T-helper 1 cell treated with Interleukin-12 subunit alpha and Interleukin-12 subunit beta and Interleukin-4 antibody, amounts not matched to agents 30 μg/mL and 1 μg/mL, for 36 hours (primary cell): ENCODE measurements at regions not wholly inside any gene's neighbourhood (a gene's known extent, or its start where the extent isn't known, plus 50 kb on each side); places are given as distances from the start of the nearest gene placed in this dataset.
"Not testable (repeated sequence)": the region's sequence is repeated elsewhere in the genome, so short reads cannot be mapped to it uniquely, and the experiment has no call there.

ENCODE experiments used
- H3K27ac Mint-ChIP-seq: one replicate; pipeline ENCODE4 v1.8.0; 2021; ENCODE audit warnings: mild to moderate bottlenecking, mixed read lengths
- H3K27me3 Mint-ChIP-seq: one replicate; pipeline ENCODE4 v1.8.0; 2021; ENCODE audit warnings: low read depth, mixed read lengths
- H3K36me3 Mint-ChIP-seq: one replicate; pipeline ENCODE4 v1.8.0; 2021; ENCODE audit warnings: low read depth, mixed read lengths
- H3K4me1 Mint-ChIP-seq: one replicate; pipeline ENCODE4 v1.8.0; 2021; ENCODE audit warnings: low read depth, mixed read lengths
- H3K4me3 Mint-ChIP-seq: one replicate; pipeline ENCODE4 v1.8.0; 2021; ENCODE audit warnings: mild to moderate bottlenecking, moderate library complexity, mixed read lengths
- H3K9me3 Mint-ChIP-seq: one replicate; pipeline ENCODE4 v1.8.0; 2021; ENCODE audit warnings: mixed read lengths

- H3K4me3 Mint-ChIP-seq = no peak overlapping the region
- no peak overlapping the region for H3K27ac Mint-ChIP-seq
These were observed 285.2 kb downstream of the MIAT start for GRCh38 chr22:26942637-26942957.

GRCh38 chr22:26945565-26945964, 288.2 kb downstream of the MIAT start:
- Mint-ChIP-seq H3K4me3 (no peak overlapping the region), H3K4me1 (no peaks in the 10 kb centered on the region), H3K9me3 (no peaks in the 10 kb centered on the region), H3K27me3 (peaks cover 2% of the 10 kb centered on the region), H3K27ac (no peak overlapping the region), H3K36me3 (no peaks in the 10 kb centered on the region)

More at GRCh38 chr22:26942637-26942957, 285.2 kb downstream of the MIAT start:
- no peaks in the 10 kb centered on the region for H3K4me1 Mint-ChIP-seq
- H3K27me3 Mint-ChIP-seq = no peaks in the 10 kb centered on the region
- peaks cover 3% of the 10 kb centered on the region for H3K9me3 Mint-ChIP-seq
- no peaks in the 10 kb centered on the region for H3K36me3 Mint-ChIP-seq

GRCh38 chr22:26949193-26949592, 291.8 kb downstream of the MIAT start:
- Mint-ChIP-seq H3K27me3 (peaks cover 35% of the 10 kb centered on the region), H3K4me1 (no peaks in the 10 kb centered on the region), H3K27ac (no peak overlapping the region), H3K4me3 (no peak overlapping the region), H3K9me3 (no peaks in the 10 kb centered on the region), H3K36me3 (no peaks in the 10 kb centered on the region)

- H3K27ac Mint-ChIP-seq, H3K9me3 Mint-ChIP-seq, H3K36me3 Mint-ChIP-seq, H3K4me1 Mint-ChIP-seq, H3K4me3 Mint-ChIP-seq: not testable (repeated sequence)
- peaks cover 49% of the 10 kb centered on the region for H3K27me3 Mint-ChIP-seq
These were observed 293.8 kb downstream of the MIAT start for GRCh38 chr22:26951139-26951538.

- Mint-ChIP-seq H3K4me1 (no peaks in the 10 kb centered on the region), H3K4me3 (no peak overlapping the region), H3K36me3 (no peaks in the 10 kb centered on the region), H3K27me3 (peaks cover 54% of the 10 kb centered on the region), H3K9me3 (no peaks in the 10 kb centered on the region), H3K27ac (no peak overlapping the region)
These were observed 294.6 kb downstream of the MIAT start for GRCh38 chr22:26952004-26952403.

- no peaks in the 10 kb centered on the region for H3K4me1 Mint-ChIP-seq
These were observed 295.1 kb downstream of the MIAT start for GRCh38 chr22:26952451-26953011.

GRCh38 chr22:26953012-26953883, 295.9 kb downstream of the MIAT start:
- H3K4me1 Mint-ChIP-seq = no peaks in the 10 kb centered on the region
- peaks cover 55% of the 10 kb centered on the region for H3K27me3 Mint-ChIP-seq
- H3K4me3 Mint-ChIP-seq = no peak overlapping the region
- H3K36me3 Mint-ChIP-seq = no peaks in the 10 kb centered on the region
- no peaks in the 10 kb centered on the region for H3K9me3 Mint-ChIP-seq
- no peak overlapping the region for H3K27ac Mint-ChIP-seq

More at GRCh38 chr22:26952451-26953011, 295.1 kb downstream of the MIAT start:
- peaks cover 55% of the 10 kb centered on the region for H3K27me3 Mint-ChIP-seq
- H3K4me3 Mint-ChIP-seq = no peak overlapping the region
- no peak overlapping the region for H3K27ac Mint-ChIP-seq
- no peaks in the 10 kb centered on the region for H3K9me3 Mint-ChIP-seq
- no peaks in the 10 kb centered on the region for H3K36me3 Mint-ChIP-seq

- H3K36me3 Mint-ChIP-seq = no peaks in the 10 kb centered on the region
- H3K27ac Mint-ChIP-seq = no peak overlapping the region
- H3K27me3 Mint-ChIP-seq = peaks cover 48% of the 10 kb centered on the region
- no peak overlapping the region for H3K4me3 Mint-ChIP-seq
- no peaks in the 10 kb centered on the region for H3K9me3 Mint-ChIP-seq
- H3K4me1 Mint-ChIP-seq = no peaks in the 10 kb centered on the region
These were observed 299.0 kb downstream of the MIAT start for GRCh38 chr22:26956371-26956770.

- Mint-ChIP-seq H3K27me3 (peaks cover 40% of the 10 kb centered on the region), H3K9me3 (no peaks in the 10 kb centered on the region), H3K36me3 (no peaks in the 10 kb centered on the region), H3K4me3 (no peak overlapping the region), H3K4me1 (no peaks in the 10 kb centered on the region), H3K27ac (no peak overlapping the region)
These were observed 299.8 kb downstream of the MIAT start for GRCh38 chr22:26957176-26957575.

- no peaks in the 10 kb centered on the region for H3K36me3 Mint-ChIP-seq
- no peak overlapping the region for H3K4me3 Mint-ChIP-seq
- H3K27me3 Mint-ChIP-seq = peaks cover 33% of the 10 kb centered on the region
- no peak overlapping the region for H3K27ac Mint-ChIP-seq
- no peaks in the 10 kb centered on the region for H3K4me1 Mint-ChIP-seq
- H3K9me3 Mint-ChIP-seq = no peaks in the 10 kb centered on the region
These were observed 300.5 kb downstream of the MIAT start for GRCh38 chr22:26957897-26958296.

- Mint-ChIP-seq H3K9me3 (no peaks in the 10 kb centered on the region), H3K36me3 (no peaks in the 10 kb centered on the region), H3K4me1 (no peaks in the 10 kb centered on the region), H3K27me3 (peaks cover 28% of the 10 kb centered on the region), H3K27ac (no peak overlapping the region), H3K4me3 (no peak overlapping the region)
These were observed 301.0 kb downstream of the MIAT start for GRCh38 chr22:26958378-26958777.

- no peak overlapping the region for H3K27ac Mint-ChIP-seq
- no peaks in the 10 kb centered on the region for H3K27me3 Mint-ChIP-seq
- no peaks in the 10 kb centered on the region for H3K9me3 Mint-ChIP-seq
- H3K4me1 Mint-ChIP-seq = no peaks in the 10 kb centered on the region
- no peak overlapping the region for H3K4me3 Mint-ChIP-seq
- H3K36me3 Mint-ChIP-seq = no peaks in the 10 kb centered on the region
These were observed 307.3 kb downstream of the MIAT start for GRCh38 chr22:26964642-26965041.

- no peaks in the 10 kb centered on the region for H3K27me3 Mint-ChIP-seq
- H3K4me3 Mint-ChIP-seq = no peak overlapping the region
- H3K36me3 Mint-ChIP-seq = no peaks in the 10 kb centered on the region
- H3K9me3 Mint-ChIP-seq = no peaks in the 10 kb centered on the region
- H3K4me1 Mint-ChIP-seq = no peaks in the 10 kb centered on the region
- no peak overlapping the region for H3K27ac Mint-ChIP-seq
These were observed 309.9 kb downstream of the MIAT start for GRCh38 chr22:26967282-26967681.

- Mint-ChIP-seq H3K27ac (no peak overlapping the region), H3K4me3 (no peak overlapping the region), H3K27me3 (no peaks in the 10 kb centered on the region), H3K4me1 (no peaks in the 10 kb centered on the region), H3K9me3 (no peaks in the 10 kb centered on the region), H3K36me3 (no peaks in the 10 kb centered on the region)
These were observed 311.6 kb downstream of the MIAT start for GRCh38 chr22:26968859-26969523.

GRCh38 chr22:26970809-26971394, 313.5 kb downstream of the MIAT start:
- H3K27me3 Mint-ChIP-seq = no peaks in the 10 kb centered on the region
- H3K4me3 Mint-ChIP-seq = no peak overlapping the region
- no peak overlapping the region for H3K27ac Mint-ChIP-seq
- no peaks in the 10 kb centered on the region for H3K9me3 Mint-ChIP-seq
- no peaks in the 10 kb centered on the region for H3K4me1 Mint-ChIP-seq
- H3K36me3 Mint-ChIP-seq = no peaks in the 10 kb centered on the region
